Activated naive CD4-positive, alpha-beta T cell treated with anti-CD3 and anti-CD28 coated beads for 36 hours (primary cell): ENCODE measurements at regions not wholly inside any gene's neighbourhood (a gene's known extent, or its start where the extent isn't known, plus 50 kb on each side); places are given as distances from the start of the nearest gene placed in this dataset.
A peak's percentile ranks its signal among the peaks of the same experiment; 100 is the strongest.

Experiments used
- CTCF ChIA-PET: fragments of 350-600 bp; sonication (Branson Sonifier 250); formaldehyde crosslinking; loops from one replicate; lab custom pipeline; 2021; ENCODE audit warnings: antibody characterized with exemption; lab: Charles Lee
- DNase-seq: peaks from one replicate; pipeline ENCODE4 v3.0.0-alpha.2; 2020
- H3K27ac Mint-ChIP-seq: one replicate; pipeline ENCODE4 v1.8.0; 2021; ENCODE audit warnings: mild to moderate bottlenecking, mixed read lengths
- H3K27me3 Mint-ChIP-seq: one replicate; pipeline ENCODE4 v1.8.0; 2021; ENCODE audit warnings: low read depth, mixed read lengths
- H3K36me3 Mint-ChIP-seq: one replicate; pipeline ENCODE4 v1.8.0; 2021; ENCODE audit warnings: low read depth, mixed read lengths
- H3K4me1 Mint-ChIP-seq: one replicate; pipeline ENCODE4 v1.8.0; 2021; ENCODE audit warnings: low read depth, mixed read lengths
- H3K4me3 Mint-ChIP-seq: one replicate; pipeline ENCODE4 v1.8.0; 2021; ENCODE audit warnings: mild to moderate bottlenecking, moderate library complexity, mixed read lengths
- H3K9me3 Mint-ChIP-seq: one replicate; pipeline ENCODE4 v1.8.0; 2021; ENCODE audit warnings: mixed read lengths
- intact Hi-C: fragments of 100-400 bp; cut with micrococcal nuclease; formaldehyde crosslinking; loops from one replicate; pipeline ENCODE4 v1.15.1; 2023

GRCh38 chr3:30945291-30945690, 50.8 kb upstream of the GADL1 start:
- no peaks in the 10 kb centered on the region for H3K9me3 Mint-ChIP-seq
- H3K36me3 Mint-ChIP-seq: no peaks in the 10 kb centered on the region
- H3K27me3 Mint-ChIP-seq: no peaks in the 10 kb centered on the region
- intact Hi-C loops: no loop called here
- H3K4me3 Mint-ChIP-seq: no peak overlapping the region
- H3K4me1 Mint-ChIP-seq: peaks cover 11% of the 10 kb centered on the region
- CTCF ChIA-PET: no interaction called here
- H3K27ac Mint-ChIP-seq: no peak overlapping the region
- DNase-seq: no peak

DNA sequence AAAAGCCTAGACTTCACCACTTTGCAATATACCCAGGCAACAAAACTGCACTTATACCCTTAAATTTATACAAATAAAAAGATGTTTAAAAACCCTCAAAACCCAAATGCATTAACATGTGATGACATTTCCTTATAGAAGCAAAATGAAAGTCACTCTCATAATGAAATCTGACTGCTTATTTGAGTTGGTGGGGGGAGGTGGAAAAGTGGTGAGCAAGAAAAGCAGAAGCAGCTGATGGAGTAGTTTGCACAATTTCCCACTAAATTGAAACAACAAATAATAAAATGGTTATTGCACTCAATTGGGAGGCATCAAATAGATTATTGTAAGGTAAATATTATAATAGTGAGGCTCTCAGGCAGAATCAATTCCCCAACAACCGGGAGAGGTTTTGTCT, 54.0 kb upstream of the GADL1 start:
- intact Hi-C loops: no loop called here
- Mint-ChIP-seq H3K4me1 (no peaks in the 10 kb centered on the region), H3K4me3 (no peak overlapping the region), H3K27ac (no peak overlapping the region), H3K9me3 (no peaks in the 10 kb centered on the region), H3K36me3 (no peaks in the 10 kb centered on the region), H3K27me3 (no peaks in the 10 kb centered on the region)
- DNase-seq: no peak
- CTCF ChIA-PET: no interaction called here

GRCh38 chr3:30951826-30952225, 57.4 kb upstream of the GADL1 start:
- Mint-ChIP-seq H3K4me1 (no peaks in the 10 kb centered on the region), H3K4me3 (no peak overlapping the region), H3K36me3 (no peaks in the 10 kb centered on the region), H3K9me3 (no peaks in the 10 kb centered on the region), H3K27ac (no peak overlapping the region), H3K27me3 (no peaks in the 10 kb centered on the region)
- intact Hi-C loops: no loop called here
- DNase-seq: no peak
- CTCF ChIA-PET: no interaction called here

GRCh38 chr3:30952786-30953185, 58.3 kb upstream of the GADL1 start:
- Mint-ChIP-seq H3K27me3 (no peaks in the 10 kb centered on the region), H3K27ac (no peak overlapping the region), H3K4me3 (no peak overlapping the region), H3K36me3 (no peaks in the 10 kb centered on the region), H3K9me3 (no peaks in the 10 kb centered on the region), H3K4me1 (no peaks in the 10 kb centered on the region)
- intact Hi-C loops: no loop called here
- DNase-seq: no peak
- CTCF ChIA-PET: no interaction called here

DNA sequence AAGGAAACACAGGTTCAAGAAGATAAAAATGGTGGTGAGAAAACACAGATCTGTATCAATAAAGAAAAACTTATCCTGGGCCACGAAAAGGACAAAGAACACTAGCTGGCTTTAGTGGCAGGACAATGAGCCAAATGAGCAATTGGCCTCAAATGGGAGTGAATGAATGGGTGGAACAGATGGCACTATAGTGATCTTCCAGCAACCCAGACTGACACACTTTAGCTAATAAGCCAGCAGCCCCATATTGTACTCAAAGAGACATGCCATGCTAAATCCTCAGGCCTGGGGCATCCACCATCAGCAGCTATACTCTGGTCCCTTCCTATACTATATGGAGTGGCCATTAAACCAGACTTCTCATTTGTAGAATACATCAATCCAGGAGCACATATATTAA, 60.0 kb upstream of the GADL1 start:
- CTCF ChIA-PET: no interaction called here
- peaks cover 9% of the 10 kb centered on the region for H3K9me3 Mint-ChIP-seq
- no peak for DNase-seq
- no peak overlapping the region for H3K27ac Mint-ChIP-seq
- H3K27me3 Mint-ChIP-seq: peaks cover 2% of the 10 kb centered on the region
- no peak overlapping the region for H3K4me3 Mint-ChIP-seq
- H3K36me3 Mint-ChIP-seq: no peaks in the 10 kb centered on the region
- intact Hi-C loops: no loop called here
- H3K4me1 Mint-ChIP-seq: no peaks in the 10 kb centered on the region

DNA sequence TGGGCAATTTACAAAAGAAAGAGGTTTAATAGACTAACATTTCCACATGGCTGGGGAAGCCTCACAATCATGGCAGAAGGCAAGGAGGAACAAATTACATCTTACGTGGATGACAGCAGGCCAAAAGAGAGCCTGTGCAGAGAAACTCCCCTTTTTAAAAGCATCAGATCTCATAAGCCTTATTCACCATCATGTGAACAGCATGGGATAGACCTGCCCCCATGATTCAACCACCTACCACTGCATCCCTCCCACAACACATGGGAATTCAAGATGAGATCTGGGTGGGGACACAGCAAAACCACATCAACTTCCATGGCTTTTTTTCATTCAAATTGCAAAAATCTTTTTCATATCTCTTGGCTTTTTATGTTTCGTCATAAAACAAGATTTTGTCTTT, 67.6 kb upstream of the GADL1 start:
- DNase-seq: no peak
- Mint-ChIP-seq H3K27me3 (peaks cover 6% of the 10 kb centered on the region), H3K27ac (no peak overlapping the region), H3K36me3 (no peaks in the 10 kb centered on the region), H3K4me1 (no peaks in the 10 kb centered on the region), H3K9me3 (peaks cover 9% of the 10 kb centered on the region), H3K4me3 (no peak overlapping the region)
- CTCF ChIA-PET: no interaction called here
- intact Hi-C loops: no loop called here

DNA sequence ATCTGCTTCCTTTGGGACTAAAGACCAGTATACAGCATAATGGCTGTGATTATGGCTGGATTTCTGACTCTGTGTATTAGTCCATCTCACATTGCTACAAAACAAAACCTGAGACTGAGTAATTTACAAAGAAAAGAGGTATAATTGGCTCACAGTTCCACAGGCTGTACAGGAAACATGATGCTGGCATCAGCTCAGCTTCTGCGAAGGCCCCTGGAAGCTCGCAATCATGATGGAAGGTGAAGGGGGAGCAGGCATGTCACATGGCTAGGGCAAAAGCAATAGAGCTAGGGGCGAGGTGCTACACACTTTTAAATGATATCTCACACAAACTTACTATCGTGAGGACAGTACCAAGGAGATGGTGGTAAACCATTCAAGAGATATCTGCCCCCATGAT, 68.0 kb upstream of the GADL1 start:
- no peak overlapping the region for H3K4me3 Mint-ChIP-seq
- no peak overlapping the region for H3K27ac Mint-ChIP-seq
- no peak for DNase-seq
- intact Hi-C loops: no loop called here
- H3K4me1 Mint-ChIP-seq: no peaks in the 10 kb centered on the region
- peaks cover 6% of the 10 kb centered on the region for H3K27me3 Mint-ChIP-seq
- CTCF ChIA-PET: no interaction called here
- no peaks in the 10 kb centered on the region for H3K36me3 Mint-ChIP-seq
- peaks cover 9% of the 10 kb centered on the region for H3K9me3 Mint-ChIP-seq

- no peak overlapping the region for H3K4me3 Mint-ChIP-seq
- no peaks in the 10 kb centered on the region for H3K4me1 Mint-ChIP-seq
- H3K27me3 Mint-ChIP-seq: peaks cover 5% of the 10 kb centered on the region
- H3K36me3 Mint-ChIP-seq: no peaks in the 10 kb centered on the region
- H3K27ac Mint-ChIP-seq: no peak overlapping the region
- no peak for DNase-seq
- CTCF ChIA-PET: interaction anchor here (0.6 kb wide), 1 partner anchor 36 kb away, joined by 3 read pairs; no protein-coding TSS in a partner anchor
- peaks cover 6% of the 10 kb centered on the region for H3K9me3 Mint-ChIP-seq
- intact Hi-C loops: no loop called here
Measured at GRCh38 chr3:30963223-30963722, 68.8 kb upstream of the GADL1 start.

GRCh38 chr3:30964612-30965011, 70.2 kb upstream of the GADL1 start:
- peak; percentile 29 for DNase-seq
- intact Hi-C loops: no loop called here
- peaks cover 4% of the 10 kb centered on the region for H3K27me3 Mint-ChIP-seq
- no peaks in the 10 kb centered on the region for H3K4me1 Mint-ChIP-seq
- no peak overlapping the region for H3K27ac Mint-ChIP-seq
- H3K36me3 Mint-ChIP-seq: no peaks in the 10 kb centered on the region
- no peaks in the 10 kb centered on the region for H3K9me3 Mint-ChIP-seq
- H3K4me3 Mint-ChIP-seq: no peak overlapping the region
- CTCF ChIA-PET: no interaction called here

- H3K27ac Mint-ChIP-seq: no peak overlapping the region
- no peaks in the 10 kb centered on the region for H3K9me3 Mint-ChIP-seq
- no peak overlapping the region for H3K4me3 Mint-ChIP-seq
- H3K36me3 Mint-ChIP-seq: no peaks in the 10 kb centered on the region
- H3K27me3 Mint-ChIP-seq: peaks cover 4% of the 10 kb centered on the region
- H3K4me1 Mint-ChIP-seq: no peaks in the 10 kb centered on the region
- intact Hi-C loops: no loop called here
- CTCF ChIA-PET: interaction anchor here (0.6 kb wide), 1 partner anchor 199 kb away, joined by 3 read pairs; no protein-coding TSS in a partner anchor
- no peak for DNase-seq
Measured at GRCh38 chr3:30966896-30967295, 72.4 kb upstream of the GADL1 start.

- H3K27ac Mint-ChIP-seq: no peak overlapping the region
- H3K27me3 Mint-ChIP-seq: peaks cover 4% of the 10 kb centered on the region
- CTCF ChIA-PET: no interaction called here
- no peaks in the 10 kb centered on the region for H3K36me3 Mint-ChIP-seq
- intact Hi-C loops: loop anchor here (1.0 kb wide), 1 partner anchor 162 kb away; no protein-coding TSS in a partner anchor
- DNase-seq: no peak
- no peaks in the 10 kb centered on the region for H3K4me1 Mint-ChIP-seq
- H3K9me3 Mint-ChIP-seq: no peaks in the 10 kb centered on the region
- H3K4me3 Mint-ChIP-seq: no peak overlapping the region
Measured at GRCh38 chr3:30970183-30970582, 75.7 kb upstream of the GADL1 start.

DNA sequence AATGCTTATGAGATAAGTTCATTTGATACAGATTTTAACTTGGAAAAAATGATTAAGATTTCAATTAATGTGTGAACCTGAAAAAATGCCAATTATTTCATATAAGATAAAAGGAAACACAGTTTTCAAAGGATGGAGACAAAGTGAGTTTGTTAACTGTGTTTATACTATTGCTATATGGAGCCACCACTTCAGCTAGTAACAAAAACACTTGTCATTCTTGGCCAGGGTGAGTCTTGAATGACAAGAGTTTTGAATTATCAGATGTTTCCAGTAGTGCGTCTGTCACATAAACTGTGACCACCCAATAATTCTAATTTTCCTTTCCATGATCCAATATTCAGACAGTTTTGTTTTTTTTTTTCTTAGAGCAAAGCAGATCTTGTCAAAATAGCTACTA, 78.0 kb upstream of the GADL1 start:
- no peak for DNase-seq
- H3K9me3 Mint-ChIP-seq: no peaks in the 10 kb centered on the region
- H3K4me1 Mint-ChIP-seq: no peaks in the 10 kb centered on the region
- H3K27me3 Mint-ChIP-seq: no peaks in the 10 kb centered on the region
- H3K36me3 Mint-ChIP-seq: no peaks in the 10 kb centered on the region
- CTCF ChIA-PET: no interaction called here
- H3K4me3 Mint-ChIP-seq: no peak overlapping the region
- intact Hi-C loops: no loop called here
- H3K27ac Mint-ChIP-seq: no peak overlapping the region

DNA sequence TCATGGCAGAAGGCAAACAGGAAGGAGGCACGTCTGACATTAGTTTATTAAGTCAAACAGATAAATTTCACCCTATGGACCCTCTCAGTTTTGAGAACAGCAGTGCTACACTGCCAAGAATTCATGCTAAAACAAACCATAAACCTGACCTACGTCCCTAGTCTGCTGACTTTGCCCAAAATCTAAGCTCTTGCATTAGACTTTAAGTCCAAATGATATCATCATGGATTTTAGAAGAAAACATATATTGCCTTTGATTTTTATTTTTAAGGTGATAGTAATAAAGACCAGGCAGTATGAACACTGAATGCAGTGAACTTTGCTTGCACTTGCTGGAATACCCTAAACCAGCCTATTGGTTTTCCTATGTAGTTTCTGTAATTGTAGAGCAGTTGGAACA, 79.6 kb upstream of the GADL1 start:
- intact Hi-C loops: no loop called here
- no peaks in the 10 kb centered on the region for H3K9me3 Mint-ChIP-seq

More for the DNA sequence above, 79.6 kb upstream of the GADL1 start:
- H3K27ac Mint-ChIP-seq: no peak overlapping the region
- DNase-seq: no peak
- no peaks in the 10 kb centered on the region for H3K4me1 Mint-ChIP-seq
- CTCF ChIA-PET: no interaction called here
- H3K36me3 Mint-ChIP-seq: no peaks in the 10 kb centered on the region
- H3K4me3 Mint-ChIP-seq: no peak overlapping the region
- no peaks in the 10 kb centered on the region for H3K27me3 Mint-ChIP-seq
